ENCODE measurements at regions not wholly inside any gene's neighbourhood (a gene's known extent, or its start where the extent isn't known, plus 50 kb on each side); places are given as distances from the start of the nearest gene placed in this dataset.

- H3F3A ChIP-seq (replicated peaks; ENCODE audit: low read depth) = no peaks in the 10 kb centered on the region
- H3K4me3 ChIP-seq = no peak overlapping the region
- H3K9me3 Mint-ChIP-seq = no peaks in the 10 kb centered on the region; the same call in 2 of the 3 replicates
- TF ChIP-seq, protein P1, sequence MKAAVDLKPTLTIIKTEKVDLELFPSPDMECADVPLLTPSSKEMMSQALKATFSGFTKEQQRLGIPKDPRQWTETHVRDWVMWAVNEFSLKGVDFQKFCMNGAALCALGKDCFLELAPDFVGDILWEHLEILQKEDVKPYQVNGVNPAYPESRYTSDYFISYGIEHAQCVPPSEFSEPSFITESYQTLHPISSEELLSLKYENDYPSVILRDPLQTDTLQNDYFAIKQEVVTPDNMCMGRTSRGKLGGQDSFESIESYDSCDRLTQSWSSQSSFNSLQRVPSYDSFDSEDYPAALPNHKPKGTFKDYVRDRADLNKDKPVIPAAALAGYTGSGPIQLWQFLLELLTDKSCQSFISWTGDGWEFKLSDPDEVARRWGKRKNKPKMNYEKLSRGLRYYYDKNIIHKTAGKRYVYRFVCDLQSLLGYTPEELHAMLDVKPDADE (IDR thresholded peaks at IDR 0.05) = no peak
- TF ChIP-seq NANOG (IDR thresholded peaks at IDR 0.05; ENCODE audit: borderline replicate concordance) = no peak
- no peak for TF ChIP-seq STAT1 (IDR thresholded peaks at IDR 0.05; ENCODE audit: unreplicated experiment)
- no peak for TF ChIP-seq EZH2phosphoT487 (IDR thresholded peaks at IDR 0.05; ENCODE audit: unreplicated experiment)
- TF ChIP-seq JUNB (IDR thresholded peaks at IDR 0.05; ENCODE audit: unreplicated experiment) = no peak
- TF ChIP-seq EZH2 (IDR thresholded peaks at IDR 0.05; ENCODE audit: low read depth, unreplicated experiment) = no peak
- TF ChIP-seq REST (IDR thresholded peaks at IDR 0.05; ENCODE audit: unreplicated experiment) = no peak
- TF ChIP-seq ZNF114 (CRISPR knock-in tag; IDR thresholded peaks at IDR 0.05) = no peak
- no peaks in the 10 kb centered on the region for H3K36me3 Mint-ChIP-seq (ENCODE audit: low read depth)
- H3K79me2 ChIP-seq (replicated peaks; ENCODE audit: insufficient read depth) = no peaks in the 10 kb centered on the region
- H3K27ac Mint-ChIP-seq = peak overlapping the region; percentile 24
- no peaks in the 10 kb centered on the region for H3K36me3 ChIP-seq (ENCODE audit: insufficient read depth)
- DNase-seq (ENCODE audit: low spot score) (peak; percentile 27), ATAC-seq (no peak; the same call in 2 of the 3 replicates)
- no peak overlapping the region for H3K4me3 Mint-ChIP-seq
- peaks cover 6% of the 10 kb centered on the region for H3K9me2 ChIP-seq (ENCODE audit: insufficient read depth)
- H3K4me1 Mint-ChIP-seq = peaks cover 15% of the 10 kb centered on the region; the same call in 2 of the 3 replicates
- H3K4me1 ChIP-seq (ENCODE audit: insufficient read depth) = peaks cover 17% of the 10 kb centered on the region
- peaks cover 4% of the 10 kb centered on the region for H3K27me3 Mint-ChIP-seq (ENCODE audit: insufficient read depth, low read depth, poor library complexity)
- no peaks in the 10 kb centered on the region for H4K20me1 ChIP-seq (replicated peaks; ENCODE audit: insufficient read depth)
- no peaks in the 10 kb centered on the region for H3K27me3 ChIP-seq (ENCODE audit: insufficient read depth)
- peak overlapping the region; percentile 42 for H3K4me2 ChIP-seq
- no peak overlapping the region for H2AFZ ChIP-seq
- H3K27ac ChIP-seq (ENCODE audit: low read depth) = no peak overlapping the region
These were observed 655.6 kb upstream of the GALNTL6 start for GRCh38 chr4:171157462-171158082.

DNA sequence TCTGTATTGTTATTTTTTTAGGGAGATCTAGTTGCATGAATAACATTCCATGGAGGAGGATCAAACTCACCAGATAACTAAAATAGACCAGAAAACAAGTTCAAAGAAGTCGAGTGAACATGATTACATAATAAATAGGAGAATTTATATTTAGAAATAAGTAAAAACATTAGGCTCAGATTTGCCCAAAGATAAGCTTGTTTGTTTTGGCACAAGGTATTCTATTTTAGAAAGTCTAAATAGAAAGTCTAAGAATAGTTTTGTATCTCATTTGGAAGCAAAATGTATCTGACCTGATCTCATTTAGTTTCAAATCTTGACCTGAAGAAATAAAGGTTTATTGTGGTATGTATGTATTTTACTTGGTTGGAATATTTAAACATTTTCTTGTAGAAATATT lies 670.6 kb upstream of the GALNTL6 start:
- Mint-ChIP-seq H3K4me3 (no peak overlapping the region), H3K27ac (no peak overlapping the region), H3K9me3 (no peaks in the 10 kb centered on the region), H3K4me1 (no peaks in the 10 kb centered on the region), H3K36me3 (ENCODE audit: low read depth) (no peaks in the 10 kb centered on the region), H3K27me3 (ENCODE audit: insufficient read depth, low read depth, poor library complexity) (no peaks in the 10 kb centered on the region)
- H3F3A ChIP-seq (replicated peaks; ENCODE audit: low read depth) = no peaks in the 10 kb centered on the region
- 0 out of 2 replicates have a peak, but pooled peaks cover 4% of the 10 kb centered on the region for H3K9me2 ChIP-seq (ENCODE audit: insufficient read depth)
- no peak overlapping the region for H3K27ac ChIP-seq (ENCODE audit: low read depth)
- H3K36me3 ChIP-seq (ENCODE audit: insufficient read depth) = no peaks in the 10 kb centered on the region
- H3K27me3 ChIP-seq (ENCODE audit: insufficient read depth) = no peaks in the 10 kb centered on the region
- DNase-seq (ENCODE audit: low spot score) (no peak), ATAC-seq (no peak)
- H3K4me3 ChIP-seq = no peak overlapping the region
- H3K79me2 ChIP-seq (replicated peaks; ENCODE audit: insufficient read depth) = no peaks in the 10 kb centered on the region
- H3K4me1 ChIP-seq (ENCODE audit: insufficient read depth) = no peaks in the 10 kb centered on the region
- H2AFZ ChIP-seq = no peak overlapping the region
- H4K20me1 ChIP-seq (replicated peaks; ENCODE audit: insufficient read depth) = no peaks in the 10 kb centered on the region
- no peak overlapping the region for H3K4me2 ChIP-seq
- TF ChIP-seq, protein P2, sequence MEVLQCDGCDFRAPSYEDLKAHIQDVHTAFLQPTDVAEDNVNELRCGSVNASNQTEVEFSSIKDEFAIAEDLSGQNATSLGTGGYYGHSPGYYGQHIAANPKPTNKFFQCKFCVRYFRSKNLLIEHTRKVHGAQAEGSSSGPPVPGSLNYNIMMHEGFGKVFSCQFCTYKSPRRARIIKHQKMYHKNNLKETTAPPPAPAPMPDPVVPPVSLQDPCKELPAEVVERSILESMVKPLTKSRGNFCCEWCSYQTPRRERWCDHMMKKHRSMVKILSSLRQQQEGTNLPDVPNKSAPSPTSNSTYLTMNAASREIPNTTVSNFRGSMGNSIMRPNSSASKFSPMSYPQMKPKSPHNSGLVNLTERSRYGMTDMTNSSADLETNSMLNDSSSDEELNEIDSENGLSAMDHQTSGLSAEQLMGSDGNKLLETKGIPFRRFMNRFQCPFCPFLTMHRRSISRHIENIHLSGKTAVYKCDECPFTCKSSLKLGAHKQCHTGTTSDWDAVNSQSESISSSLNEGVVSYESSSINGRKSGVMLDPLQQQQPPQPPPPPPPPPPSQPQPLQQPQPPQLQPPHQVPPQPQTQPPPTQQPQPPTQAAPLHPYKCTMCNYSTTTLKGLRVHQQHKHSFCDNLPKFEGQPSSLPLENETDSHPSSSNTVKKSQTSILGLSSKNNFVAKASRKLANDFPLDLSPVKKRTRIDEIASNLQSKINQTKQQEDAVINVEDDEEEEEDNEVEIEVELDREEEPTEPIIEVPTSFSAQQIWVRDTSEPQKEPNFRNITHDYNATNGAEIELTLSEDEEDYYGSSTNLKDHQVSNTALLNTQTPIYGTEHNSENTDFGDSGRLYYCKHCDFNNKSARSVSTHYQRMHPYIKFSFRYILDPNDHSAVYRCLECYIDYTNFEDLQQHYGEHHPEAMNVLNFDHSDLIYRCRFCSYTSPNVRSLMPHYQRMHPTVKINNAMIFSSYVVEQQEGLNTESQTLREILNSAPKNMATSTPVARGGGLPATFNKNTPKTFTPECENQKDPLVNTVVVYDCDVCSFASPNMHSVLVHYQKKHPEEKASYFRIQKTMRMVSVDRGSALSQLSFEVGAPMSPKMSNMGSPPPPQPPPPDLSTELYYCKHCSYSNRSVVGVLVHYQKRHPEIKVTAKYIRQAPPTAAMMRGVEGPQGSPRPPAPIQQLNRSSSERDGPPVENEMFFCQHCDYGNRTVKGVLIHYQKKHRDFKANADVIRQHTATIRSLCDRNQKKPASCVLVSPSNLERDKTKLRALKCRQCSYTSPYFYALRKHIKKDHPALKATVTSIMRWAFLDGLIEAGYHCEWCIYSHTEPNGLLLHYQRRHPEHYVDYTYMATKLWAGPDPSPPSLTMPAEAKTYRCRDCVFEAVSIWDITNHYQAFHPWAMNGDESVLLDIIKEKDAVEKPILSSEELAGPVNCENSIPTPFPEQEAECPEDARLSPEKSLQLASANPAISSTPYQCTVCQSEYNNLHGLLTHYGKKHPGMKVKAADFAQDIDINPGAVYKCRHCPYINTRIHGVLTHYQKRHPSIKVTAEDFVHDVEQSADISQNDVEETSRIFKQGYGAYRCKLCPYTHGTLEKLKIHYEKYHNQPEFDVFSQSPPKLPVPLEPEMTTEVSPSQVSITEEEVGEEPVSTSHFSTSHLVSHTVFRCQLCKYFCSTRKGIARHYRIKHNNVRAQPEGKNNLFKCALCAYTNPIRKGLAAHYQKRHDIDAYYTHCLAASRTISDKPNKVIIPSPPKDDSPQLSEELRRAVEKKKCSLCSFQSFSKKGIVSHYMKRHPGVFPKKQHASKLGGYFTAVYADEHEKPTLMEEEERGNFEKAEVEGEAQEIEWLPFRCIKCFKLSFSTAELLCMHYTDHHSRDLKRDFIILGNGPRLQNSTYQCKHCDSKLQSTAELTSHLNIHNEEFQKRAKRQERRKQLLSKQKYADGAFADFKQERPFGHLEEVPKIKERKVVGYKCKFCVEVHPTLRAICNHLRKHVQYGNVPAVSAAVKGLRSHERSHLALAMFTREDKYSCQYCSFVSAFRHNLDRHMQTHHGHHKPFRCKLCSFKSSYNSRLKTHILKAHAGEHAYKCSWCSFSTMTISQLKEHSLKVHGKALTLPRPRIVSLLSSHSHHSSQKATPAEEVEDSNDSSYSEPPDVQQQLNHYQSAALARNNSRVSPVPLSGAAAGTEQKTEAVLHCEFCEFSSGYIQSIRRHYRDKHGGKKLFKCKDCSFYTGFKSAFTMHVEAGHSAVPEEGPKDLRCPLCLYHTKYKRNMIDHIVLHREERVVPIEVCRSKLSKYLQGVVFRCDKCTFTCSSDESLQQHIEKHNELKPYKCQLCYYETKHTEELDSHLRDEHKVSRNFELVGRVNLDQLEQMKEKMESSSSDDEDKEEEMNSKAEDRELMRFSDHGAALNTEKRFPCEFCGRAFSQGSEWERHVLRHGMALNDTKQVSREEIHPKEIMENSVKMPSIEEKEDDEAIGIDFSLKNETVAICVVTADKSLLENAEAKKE (CRISPR knock-in tag; IDR thresholded peaks at IDR 0.05) = no peak
- TF ChIP-seq ZNF331 (CRISPR knock-in tag; IDR thresholded peaks at IDR 0.05; ENCODE audit: low read depth) (no peak), CREB1 (CRISPR knock-in tag; IDR thresholded peaks at IDR 0.05; ENCODE audit: low read depth) (no peak), POLR2AphosphoS5 (IDR thresholded peaks at IDR 0.05; ENCODE audit: low read depth) (no peak)

All from GM23338 (cell line).